HG03196 (cell line): ENCODE measurements at regions not wholly inside any gene's neighbourhood (a gene's known extent, or its start where the extent isn't known, plus 50 kb on each side); places are given as distances from the start of the nearest gene placed in this dataset.
"Not testable (repeated sequence)": the region's sequence is repeated elsewhere in the genome, so short reads cannot be mapped to it uniquely, and the experiment has no call there.

ENCODE experiments used
- ATAC-seq: cut with Tn5 transposase; IDR thresholded peaks from one replicate; pipeline ENCODE4 v1.9.1; 2021; ENCODE audit not compliant: unreplicated experiment

DNA sequence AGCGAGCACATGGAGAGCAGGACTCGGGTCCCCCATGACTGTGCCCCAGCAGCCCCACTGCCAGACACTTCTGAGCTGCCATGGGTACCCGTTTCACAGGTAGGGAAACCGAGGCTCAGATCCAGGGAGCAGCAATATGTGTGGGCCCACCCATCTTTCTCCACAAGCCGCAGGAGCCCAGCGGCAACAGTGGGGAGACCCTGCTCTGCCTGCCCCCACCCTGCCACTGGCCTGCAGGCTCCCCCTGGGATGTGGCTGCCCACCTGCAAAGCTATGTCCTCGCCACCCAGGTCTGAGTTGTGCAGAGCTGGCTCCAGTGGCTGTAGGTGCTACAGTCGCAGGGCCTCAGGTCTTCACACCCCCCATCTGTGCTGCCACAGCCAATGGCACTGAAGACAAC is 50.6 kb upstream of the C1QTNF9B start:
- ATAC-seq, result no peak

DNA sequence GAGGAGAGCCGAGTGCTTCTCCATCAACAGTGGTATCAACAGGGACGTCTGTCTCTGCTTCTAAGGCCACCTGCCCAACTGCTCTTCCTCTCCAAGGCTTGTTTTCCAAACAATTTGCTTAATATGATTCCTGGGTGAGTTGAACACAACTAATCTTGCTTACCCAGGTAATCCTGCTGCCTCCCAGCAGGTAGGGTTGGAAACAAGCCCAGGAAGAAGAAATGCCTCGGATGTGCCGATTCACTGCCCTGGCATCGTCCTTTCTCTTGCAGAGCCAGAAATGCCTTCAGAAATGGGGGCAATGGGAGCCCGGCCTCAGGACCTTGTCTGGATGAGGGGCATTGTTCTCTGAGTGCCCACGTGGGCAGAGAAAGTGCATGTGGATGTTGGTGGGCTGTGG is 51.9 kb upstream of the C1QTNF9B start:
- ATAC-seq, result no peak

DNA sequence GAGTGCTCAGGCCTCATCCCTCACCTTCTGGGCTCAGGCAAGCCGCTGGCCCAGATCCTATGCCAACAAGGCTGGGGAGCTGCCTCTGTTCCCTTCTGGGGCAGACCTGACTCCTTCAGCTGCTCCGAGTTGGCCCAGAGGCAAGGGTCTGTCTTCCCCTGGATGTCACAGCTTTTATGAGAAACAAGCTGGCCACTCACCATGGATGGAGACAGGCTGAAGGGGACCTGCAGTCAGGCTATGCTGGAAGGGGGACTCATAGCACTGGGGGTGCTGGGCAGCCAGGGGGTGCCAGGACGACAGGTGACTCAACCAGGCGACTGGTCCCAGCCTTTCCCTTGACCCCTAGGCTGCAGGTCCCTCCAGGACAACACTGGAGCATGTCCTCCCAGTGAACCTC is 52.4 kb upstream of the C1QTNF9B start:
- ATAC-seq, result no peak

DNA sequence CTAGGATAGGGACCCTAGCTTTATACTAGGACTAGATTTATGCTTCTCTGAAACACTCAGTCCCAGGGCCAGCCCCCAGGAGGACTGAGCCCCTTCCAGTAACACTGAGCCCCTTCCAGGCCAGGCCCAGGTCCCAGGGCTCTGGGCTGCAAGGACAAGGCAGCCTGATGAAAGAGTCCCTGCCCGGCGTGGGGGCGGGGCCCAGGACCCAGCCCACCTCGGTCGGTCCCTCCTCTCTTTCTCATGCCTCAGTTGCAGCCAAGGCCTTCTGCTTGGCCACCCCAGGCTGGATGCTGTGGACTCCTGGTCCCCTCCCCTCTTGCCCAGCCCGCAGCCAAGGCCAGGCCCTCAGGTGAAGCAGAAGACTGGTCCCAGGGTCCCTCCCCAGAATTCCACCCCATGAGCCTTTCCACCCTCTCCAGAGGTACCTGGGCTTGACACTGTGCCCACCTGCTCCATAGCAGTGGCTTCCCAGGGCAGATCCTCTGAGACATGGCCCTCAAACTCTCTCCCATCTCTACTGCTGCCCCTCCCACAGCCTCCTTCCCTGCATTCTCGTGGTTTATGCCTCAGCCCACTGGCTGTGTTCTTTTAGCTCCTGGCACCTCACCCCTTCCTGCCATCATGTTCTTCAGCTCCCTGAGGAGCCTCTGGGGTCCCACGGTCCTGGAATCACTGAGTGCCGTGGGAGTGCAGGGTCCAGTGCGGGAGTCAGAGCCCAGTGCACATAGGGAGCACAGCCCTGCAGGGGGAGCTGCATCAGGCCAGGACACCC is 53.6 kb upstream of the C1QTNF9B start:
- no peak for ATAC-seq

DNA sequence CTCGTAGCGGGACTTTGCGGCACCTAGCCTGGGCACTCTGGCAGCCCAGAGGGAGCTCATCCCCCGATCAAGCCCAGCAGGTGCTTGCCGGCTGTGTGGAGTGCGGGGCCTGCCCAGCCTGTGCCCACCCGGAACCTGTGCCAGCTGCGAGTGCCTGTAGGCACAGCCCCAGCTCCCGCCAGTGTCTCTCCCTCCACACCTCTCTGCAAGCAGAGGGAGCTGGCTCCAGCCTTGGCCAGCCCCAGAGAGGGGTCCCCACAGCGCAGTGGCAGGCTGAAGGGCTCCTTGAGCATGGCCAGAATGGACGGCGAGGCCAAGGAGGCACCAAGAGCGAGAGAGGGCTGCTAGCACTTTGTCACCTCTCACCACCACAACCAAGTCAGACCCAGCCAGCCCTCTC is 55.5 kb upstream of the C1QTNF9B start:
- no peak for ATAC-seq

DNA sequence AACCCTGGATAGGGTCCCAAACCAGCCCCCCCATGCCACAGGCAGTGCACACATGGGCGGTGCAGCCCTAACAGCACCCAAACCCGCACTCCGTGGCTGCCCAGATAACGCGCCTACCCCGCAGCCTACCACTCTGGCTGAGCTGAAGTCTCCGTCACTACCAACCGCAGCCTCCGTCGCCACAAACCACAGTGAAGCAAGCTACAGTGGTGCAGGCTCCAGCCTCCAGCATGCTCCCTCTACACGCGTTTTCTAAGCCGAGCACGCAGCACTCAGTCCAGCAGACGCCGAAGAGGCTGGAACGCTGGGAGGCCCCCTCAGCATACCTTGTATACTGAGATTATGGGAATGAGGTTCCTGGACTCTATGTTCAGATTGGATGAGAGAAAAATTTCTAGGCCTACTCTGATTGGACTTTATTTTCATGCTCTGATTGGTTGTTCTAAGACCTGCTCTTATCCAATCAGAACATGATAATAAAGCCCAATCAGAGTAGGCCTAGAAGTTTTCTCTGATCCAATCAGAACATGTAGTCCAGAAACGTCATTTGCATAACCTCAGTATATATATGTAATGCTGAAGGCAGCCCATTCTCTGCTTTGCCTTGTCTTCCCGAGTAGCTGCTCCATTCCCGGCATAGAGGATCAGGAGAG is 56.7 kb upstream of the C1QTNF9B start:
- no peak for ATAC-seq

DNA sequence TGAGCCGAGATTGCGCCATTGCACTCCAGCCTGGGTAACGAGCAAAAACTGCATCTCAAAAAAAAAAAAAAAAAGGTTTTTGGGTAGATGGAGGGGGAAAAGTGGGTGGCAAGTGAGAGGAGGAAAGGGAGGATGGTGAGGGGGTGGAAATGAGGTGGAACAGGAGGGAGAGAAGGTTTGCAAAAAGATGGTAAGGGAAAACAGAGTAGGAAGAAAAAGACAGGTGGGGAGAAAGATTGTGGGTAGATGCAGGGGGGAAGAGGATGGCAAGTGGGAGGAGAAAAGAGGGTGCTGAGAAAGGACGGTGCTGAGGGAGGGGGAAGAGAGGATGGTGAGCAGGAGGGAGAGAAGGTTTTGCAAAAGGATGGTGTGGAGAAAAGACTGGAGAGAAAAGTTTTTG is 57.8 kb upstream of the C1QTNF9B start:
- ATAC-seq, result no peak

DNA sequence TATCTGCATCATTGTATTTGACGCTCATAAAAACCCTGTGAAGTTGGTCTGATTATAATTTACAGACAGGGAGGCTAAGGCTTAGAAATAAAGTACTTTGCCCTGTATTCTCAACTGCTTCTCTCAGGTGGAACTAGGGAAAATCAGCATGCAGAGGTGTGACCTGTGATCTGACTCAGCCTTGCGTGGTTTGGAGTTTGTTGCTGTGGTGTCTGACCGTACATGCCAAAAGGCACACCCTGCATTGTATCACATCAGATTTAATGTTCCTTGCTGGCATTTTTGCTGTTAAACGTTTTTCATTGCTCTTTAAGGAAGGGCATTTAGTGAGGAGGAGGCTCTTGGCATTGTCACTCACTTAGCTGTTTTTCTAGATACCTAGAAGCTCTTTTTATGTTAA is 58.8 kb upstream of the C1QTNF9B start:
- no peak for ATAC-seq

DNA sequence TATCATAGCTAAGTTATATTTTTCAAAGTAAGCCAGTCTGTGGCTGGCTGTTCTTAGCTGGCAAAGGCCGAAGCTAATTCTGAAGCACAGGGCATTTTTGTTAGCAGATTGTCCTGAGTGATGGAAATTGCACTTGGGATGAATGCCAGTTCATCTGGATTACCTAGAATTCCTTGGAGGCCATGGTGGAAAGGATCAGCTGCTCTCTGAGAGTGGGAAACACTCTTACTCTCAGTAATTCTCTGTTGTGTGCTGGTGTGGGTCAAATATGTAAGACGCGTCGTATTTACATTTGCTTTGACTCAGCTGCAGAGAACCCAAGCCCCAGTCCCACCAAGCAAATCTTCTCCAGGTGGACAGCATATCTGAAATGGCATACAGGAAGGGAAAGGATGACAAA is 60.7 kb upstream of the C1QTNF9B start:
- no peak for ATAC-seq

DNA sequence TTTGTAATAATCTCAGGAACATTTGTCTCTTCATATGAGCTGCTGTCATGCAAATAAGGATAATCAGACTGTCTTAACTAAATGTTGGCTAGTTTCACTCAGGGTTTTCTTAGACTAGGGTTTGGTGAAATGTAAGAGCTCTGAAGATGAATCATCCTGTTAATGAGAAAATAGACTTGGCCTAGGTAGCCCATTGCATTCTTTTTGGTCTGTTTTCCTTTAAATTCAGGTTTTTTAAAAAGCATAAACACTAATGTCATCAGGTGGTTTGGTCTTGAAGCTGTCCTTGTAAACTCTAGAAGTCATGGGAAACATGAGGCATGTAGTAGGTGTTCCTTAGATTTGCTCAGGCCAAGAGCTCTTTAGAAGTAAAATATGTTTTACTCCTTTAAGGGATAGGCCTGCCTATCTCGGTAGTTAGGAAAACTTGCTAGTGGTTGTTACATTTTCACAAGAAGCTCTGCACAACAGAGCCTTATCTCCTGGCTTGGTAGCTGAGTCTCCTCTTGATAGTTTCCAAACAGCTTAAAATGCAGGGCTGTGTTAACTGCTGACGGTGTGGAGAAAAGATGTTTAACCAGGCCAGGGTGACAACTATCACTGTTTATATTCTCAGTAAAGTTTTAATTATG is 62.0 kb upstream of the C1QTNF9B start:
- no peak for ATAC-seq

DNA sequence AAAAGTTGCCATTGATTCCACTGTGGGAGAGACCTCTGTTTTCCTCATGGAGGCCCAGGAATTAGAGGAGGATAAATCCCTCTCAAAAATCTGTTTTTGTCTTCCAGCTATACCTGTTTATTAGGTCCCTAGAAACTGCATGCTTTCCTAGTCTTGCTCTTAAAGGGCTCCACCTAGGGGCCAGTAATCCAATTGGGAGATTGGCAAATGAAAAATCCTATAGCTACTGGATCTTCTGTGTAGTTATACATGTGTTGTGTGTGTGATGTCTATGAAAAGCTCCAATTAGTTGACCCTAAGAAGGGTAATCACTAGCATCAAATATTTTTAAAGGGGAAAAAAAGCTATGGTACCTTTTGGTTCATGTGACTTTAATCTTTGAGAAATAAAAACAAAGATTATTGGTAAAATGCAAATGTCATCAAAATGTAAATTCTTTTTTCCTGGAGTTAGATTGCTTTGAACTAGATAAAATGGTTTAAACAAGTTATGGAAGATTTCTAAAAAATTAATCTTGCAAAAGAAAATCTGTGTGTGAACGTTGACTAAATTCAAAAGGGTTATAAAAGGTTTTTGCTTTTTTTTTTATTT is 63.4 kb upstream of the C1QTNF9B start:
- ATAC-seq, result no peak

DNA sequence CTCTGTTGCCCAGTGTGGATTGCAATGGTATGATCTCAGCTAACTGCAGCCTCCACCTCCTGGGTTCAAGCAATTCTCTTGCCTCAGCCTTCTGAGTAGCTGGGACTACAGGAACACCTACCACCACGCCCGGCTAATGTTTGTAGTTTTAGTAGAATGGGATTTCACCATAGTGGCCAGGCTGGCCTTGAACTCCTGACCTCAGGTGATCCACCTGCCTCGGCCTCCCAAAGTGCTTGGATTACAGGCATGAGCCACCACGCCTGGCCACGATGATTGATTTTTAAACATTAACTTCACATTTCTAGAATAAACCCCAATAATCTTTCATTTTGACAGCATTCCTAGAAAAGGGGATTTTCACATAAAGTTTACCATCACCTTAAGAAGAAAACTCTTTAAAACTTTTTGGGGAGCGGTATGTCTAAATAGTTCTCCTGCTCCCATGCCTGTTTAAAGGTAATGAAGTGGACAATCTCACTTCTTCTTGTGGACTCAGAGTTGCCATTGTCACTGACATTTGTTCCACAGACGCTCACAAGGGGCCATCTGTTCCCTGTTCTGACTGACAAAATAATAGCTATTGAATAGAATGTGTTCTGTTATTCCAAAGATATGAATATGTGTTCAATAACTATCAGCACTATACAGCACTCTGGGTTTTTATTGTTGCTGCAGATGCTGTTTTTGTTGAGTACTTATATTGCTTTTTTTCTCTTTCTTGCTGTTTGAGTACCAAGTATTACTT is 66.1 kb upstream of the C1QTNF9B start:
- no peak for ATAC-seq

DNA sequence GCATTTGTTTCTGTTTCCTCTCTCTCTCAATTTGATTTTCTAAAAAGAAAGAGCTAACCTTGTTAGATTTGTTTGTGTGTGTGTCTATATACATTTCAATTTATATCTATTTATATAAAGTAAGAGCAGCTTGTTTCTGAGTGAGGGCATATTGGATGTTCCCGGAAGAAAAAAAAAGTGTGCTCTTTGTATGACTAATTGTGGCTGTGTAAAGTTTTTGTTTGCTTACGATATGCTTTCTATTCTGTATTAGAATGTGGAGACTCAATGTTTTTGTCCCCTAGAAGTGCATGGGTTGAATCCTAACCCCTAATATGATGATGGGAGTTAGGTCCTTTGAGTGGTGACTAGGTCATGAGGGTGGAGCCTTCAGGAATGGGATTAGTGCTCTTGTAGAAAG is 66.6 kb upstream of the C1QTNF9B start:
- peak; percentile 41 for ATAC-seq

DNA sequence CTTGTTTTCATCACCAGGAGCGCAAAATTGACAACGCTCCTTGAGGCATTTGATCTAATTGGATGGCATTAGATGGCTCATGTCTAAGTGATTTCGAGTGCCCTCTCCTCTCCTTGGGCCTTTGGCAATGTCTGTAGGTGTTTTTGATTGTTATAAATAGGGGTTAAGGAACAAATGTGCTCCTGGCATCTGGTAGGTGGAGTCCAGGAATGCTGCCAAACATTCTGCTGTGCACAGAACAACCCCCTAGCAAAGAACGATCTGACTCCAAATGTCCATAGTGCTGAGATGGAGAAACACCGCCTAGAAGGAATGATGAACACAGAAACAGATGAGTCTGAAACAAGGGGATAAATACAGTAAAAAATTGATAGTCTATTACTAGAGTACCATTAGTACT is 68.0 kb upstream of the C1QTNF9B start:
- no peak for ATAC-seq

DNA sequence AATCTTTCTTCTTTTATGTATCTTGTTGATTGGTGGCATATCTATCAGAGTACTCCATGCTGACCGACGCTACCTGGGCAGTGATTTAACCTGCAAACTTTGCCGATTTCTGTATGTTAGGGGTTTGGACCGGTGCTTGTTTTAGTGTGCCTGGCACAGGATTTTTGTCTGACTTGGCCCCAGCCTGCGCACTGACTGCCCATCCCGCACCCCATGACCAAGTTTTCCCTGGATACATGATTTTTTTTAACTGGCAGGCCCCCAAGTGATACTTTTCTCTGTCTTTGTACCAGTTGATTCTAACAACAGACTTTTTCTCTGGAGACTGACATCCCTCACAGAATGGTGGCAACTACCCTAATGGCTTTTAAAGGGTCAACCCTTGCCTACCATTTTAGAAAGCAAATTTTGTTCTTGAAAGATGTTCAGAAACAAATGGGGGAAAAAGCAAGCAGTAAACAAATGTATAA is 69.0 kb upstream of the C1QTNF9B start:
- ATAC-seq, result no peak

DNA sequence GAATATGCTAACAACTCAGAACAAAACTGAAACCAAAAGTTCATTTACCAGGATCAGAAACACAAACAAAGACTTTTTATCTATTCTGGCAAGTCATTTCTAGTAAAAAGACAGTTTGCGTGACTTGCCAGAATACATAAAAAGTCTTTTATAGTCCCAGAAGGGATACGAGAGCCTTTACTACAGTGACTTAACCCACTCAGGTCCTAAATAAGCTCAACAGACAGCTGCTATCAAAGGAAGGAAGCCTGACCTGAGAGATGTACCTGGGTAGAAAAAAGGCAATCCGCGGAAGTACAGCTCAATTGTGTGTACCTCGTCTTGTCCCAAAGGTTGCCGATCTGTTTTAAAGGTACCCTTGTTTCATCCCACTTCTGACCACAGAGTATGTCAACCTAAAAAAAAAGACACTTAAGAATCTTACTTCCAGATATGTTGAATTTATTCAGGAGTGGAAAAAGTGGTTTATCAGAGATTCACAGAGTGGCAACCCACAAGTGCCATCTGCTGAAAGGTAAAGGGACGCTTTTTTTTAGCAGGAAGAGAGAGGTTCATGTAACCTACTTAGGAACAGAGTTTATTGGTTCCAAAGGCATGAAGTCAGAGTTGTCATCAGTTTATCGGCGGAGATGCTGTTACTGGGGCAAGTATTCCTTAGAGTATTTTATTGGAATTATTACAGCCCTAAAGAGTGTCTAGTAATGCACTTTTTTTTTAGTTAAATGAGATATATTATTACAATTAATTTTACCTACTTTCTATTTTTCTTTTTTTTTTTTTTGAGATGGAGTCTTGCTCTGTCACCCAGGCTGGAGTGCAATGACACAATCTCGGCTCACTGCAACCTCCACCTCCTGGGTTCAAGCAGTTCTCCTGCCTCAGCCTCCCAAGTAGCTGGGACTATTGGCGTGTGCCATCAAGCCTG is 69.7 kb upstream of the C1QTNF9B start:
- peak; percentile 48 for ATAC-seq

DNA sequence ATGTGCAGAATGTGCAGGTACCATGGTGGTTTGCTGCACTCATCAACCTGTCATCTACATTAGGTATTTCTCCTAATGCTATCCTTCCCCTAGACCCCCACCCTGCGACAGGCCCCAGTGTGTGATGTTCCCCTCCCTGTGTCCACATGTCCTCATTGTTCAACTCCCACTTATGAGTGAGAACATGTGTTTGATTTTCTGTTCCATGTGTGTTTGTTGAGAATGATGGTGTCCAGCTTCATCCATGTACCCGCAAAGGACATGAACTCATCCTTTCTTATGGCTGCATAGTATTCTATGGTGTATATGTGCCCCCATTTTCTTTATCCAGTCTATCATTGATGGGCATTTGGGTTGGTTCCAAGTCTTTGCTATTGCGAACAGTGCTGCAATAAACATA is 70.5 kb upstream of the C1QTNF9B start:
- ATAC-seq, result not testable (repeated sequence)

DNA sequence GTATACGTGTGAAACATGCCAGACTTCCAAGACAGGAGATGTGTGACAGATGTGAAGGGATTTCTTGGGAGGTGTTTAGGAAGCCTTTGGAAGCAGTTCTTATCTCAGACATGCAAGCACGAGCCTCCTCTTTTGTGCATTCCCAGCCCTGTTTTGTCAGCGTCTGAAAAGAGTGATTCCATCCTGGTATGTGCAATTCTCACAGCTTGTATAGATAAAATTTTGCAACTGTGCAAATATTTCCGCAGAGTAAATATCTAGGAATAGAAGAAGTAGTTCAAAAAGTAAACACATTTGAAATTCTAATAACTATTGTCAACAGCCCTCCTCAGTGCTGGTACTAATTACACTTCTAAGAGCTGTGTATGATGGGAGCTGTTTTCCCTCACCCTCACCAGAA is 72.3 kb upstream of the C1QTNF9B start:
- ATAC-seq, result no peak

DNA sequence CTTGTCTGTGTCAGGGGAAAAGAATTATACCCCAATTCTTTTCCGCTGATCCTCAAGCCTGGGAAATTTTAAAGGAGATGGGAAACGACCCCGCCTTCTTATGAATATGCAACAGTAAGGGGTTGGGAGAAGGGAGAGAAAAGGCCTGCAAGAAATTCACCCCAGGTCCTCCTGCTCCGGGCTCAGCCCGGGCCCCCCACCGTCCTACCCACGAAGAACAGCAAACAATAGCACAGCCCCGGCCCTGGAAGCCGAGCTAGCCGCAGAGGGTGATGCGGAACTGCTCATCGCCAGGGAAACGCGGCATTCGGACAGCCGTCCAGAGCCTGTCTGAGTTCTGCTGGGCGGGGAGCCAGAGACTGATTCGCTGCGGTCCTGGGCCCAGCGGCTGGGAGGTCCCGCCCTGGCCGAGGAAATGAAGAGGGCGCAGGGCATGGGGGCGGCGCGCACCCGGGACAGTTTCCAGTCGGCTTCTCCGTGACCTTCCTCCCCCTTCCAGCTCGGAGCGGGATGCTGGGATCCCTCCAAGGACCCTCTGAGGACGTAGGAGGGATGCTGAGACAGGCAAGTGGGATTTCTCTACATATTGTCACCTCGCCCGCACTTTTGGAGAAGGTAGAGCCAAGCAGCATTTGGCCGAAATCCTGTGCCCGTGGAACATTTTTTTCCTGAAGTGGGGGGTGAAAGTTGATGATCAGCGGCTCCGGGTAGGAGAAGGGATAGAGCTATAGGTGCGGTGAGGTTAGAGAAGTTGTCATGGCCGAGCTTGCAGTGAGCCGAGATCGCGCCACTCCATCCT is 82.3 kb upstream of the C1QTNF9B start:
- ATAC-seq, result peak; percentile 60
